ENCODE measurements at regions not wholly inside any gene's neighbourhood (a gene's known extent, or its start where the extent isn't known, plus 50 kb on each side); places are given as distances from the start of the nearest gene placed in this dataset.

DNA sequence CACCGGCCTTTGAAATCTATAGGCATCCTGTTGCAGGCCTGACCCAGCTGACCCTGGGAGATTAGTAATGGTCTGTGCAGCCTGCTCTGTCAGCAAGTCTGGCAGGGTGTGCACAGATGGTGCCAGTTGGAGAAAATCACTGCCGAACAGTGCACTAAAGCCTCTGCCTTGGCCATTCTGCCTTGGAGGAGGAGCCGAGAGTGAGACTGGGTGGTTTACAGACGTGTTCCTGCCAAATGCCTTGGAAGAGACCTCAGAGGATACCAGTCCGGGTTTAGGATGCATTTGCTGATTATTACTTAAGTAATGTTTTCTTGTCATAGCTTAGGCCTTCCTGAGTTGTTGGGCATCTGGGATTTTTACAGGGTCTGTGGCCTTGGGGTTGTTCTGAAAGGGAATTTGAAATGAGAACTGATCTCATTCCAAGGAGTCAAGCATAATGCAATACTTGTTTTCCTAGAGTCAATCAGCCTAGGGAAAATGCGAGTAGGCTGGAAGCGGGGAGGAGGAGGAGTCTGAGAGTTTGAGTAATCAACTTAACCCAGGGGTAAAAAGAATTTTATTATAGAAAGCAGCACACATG lies 292.1 kb downstream of the SOX4 start:
- DNase-seq (ENCODE audit: low spot score): peak; percentile 94

- DNase-seq (ENCODE audit: low spot score): no peak
These were observed 293.1 kb downstream of the SOX4 start for GRCh38 chr6:21886542-21887151.

GRCh38 chr6:21887231-21888185 lies 294.0 kb downstream of the SOX4 start:
- no peak for DNase-seq (ENCODE audit: low spot score)

- DNase-seq (ENCODE audit: low spot score): no peak
These were observed 297.5 kb downstream of the SOX4 start for GRCh38 chr6:21891080-21891479.

DNA sequence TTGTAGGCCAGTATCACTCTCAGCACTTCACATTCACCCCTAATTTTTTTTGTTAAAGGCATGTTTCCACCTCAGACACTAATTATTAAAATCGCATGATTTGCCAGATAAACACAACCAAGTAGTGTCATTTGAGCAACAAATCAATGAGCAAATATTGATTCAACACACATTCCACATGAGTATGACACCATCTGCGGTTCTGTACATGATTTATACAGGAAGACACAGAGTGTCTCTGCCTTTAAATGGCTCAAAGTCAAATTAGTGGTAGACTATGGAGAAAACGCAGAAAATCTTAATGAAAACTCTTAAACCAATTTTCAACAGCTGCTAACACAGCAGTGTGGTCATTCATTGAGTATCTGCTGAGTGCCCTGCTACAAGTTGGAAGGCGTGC lies 300.2 kb downstream of the SOX4 start:
- no peak for DNase-seq (ENCODE audit: low spot score)

GRCh38 chr6:21895555-21895954 lies 302.0 kb downstream of the SOX4 start:
- DNase-seq (ENCODE audit: low spot score): no peak

- no peak for DNase-seq (ENCODE audit: low spot score)
These were observed 304.7 kb downstream of the SOX4 start for GRCh38 chr6:21898107-21898796.

- DNase-seq (ENCODE audit: low spot score): no peak
These were observed 306.2 kb downstream of the SOX4 start for GRCh38 chr6:21899708-21900107.

- DNase-seq (ENCODE audit: low spot score): no peak
These were observed 307.2 kb downstream of the SOX4 start for GRCh38 chr6:21900730-21901129.

DNA sequence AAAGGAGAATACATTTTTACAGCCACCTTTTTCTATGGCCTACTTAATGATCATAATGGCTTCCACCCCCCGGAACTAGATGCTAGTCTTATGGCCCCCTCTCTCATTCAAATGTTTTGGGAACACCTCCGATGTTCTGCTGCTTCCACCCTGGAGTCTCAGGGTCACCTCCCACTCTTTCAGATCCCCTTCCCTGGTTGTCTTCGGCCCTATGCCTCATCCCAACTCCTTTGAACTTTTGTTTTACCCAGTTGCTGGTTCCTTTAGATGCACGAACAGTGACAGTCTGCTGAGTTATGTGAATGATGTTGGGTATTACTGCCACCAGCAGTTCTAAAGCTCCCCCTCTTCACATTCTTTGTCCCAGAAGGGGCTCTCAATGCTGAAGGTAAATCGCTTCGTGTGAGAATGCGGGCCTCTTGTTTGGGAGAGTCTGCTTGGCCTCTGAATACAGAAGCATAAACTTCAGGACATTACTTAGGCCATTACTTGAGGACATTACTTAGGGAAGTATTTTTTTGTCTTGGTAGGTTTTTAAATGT lies 309.1 kb downstream of the SOX4 start:
- DNase-seq (ENCODE audit: low spot score): no peak

- DNase-seq (ENCODE audit: low spot score): no peak
These were observed 312.0 kb downstream of the SOX4 start for GRCh38 chr6:21905531-21905930.

- no peak for DNase-seq (ENCODE audit: low spot score)
These were observed 313.3 kb downstream of the SOX4 start for GRCh38 chr6:21906826-21907225.

GRCh38 chr6:21907291-21907690 lies 313.7 kb downstream of the SOX4 start:
- no peak for DNase-seq (ENCODE audit: low spot score)

GRCh38 chr6:21908161-21908848 lies 314.8 kb downstream of the SOX4 start:
- DNase-seq (ENCODE audit: low spot score): no peak

- DNase-seq (ENCODE audit: low spot score): no peak
These were observed 315.8 kb downstream of the SOX4 start for GRCh38 chr6:21909321-21909720.

GRCh38 chr6:21911208-21911607 lies 317.7 kb downstream of the SOX4 start:
- DNase-seq (ENCODE audit: low spot score): no peak

DNA sequence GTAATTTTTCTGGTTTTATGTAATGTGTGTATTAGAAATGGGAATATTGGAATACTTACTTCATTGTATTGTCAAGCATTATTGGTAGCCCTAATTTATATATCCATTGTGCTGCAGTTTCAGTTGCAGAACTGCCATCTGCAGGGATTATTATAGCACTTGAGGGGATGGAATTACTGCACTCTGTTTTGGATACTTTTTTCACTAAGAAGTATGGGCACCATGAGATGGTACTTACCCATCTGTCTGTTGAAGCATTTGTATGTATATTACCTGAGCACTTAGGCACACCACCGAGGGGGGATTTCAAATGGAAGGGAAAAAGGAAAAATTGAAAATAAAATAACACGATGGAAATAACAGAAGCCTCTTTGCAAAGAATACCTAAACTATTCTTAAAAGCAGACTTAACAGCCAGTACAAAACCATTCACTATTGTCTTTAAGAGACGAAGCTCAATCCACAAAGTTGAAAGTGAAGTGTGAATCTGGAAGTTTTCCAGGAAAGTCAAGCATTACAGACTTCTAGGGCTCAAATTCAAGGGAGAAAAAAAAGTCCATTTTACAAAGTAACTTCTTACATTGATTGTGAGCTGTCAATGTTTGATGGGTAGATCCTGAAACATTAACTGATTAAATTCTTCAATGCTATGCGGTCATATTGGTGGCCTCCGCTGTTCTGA lies 318.7 kb downstream of the SOX4 start:
- DNase-seq (ENCODE audit: low spot score): no peak

DNA sequence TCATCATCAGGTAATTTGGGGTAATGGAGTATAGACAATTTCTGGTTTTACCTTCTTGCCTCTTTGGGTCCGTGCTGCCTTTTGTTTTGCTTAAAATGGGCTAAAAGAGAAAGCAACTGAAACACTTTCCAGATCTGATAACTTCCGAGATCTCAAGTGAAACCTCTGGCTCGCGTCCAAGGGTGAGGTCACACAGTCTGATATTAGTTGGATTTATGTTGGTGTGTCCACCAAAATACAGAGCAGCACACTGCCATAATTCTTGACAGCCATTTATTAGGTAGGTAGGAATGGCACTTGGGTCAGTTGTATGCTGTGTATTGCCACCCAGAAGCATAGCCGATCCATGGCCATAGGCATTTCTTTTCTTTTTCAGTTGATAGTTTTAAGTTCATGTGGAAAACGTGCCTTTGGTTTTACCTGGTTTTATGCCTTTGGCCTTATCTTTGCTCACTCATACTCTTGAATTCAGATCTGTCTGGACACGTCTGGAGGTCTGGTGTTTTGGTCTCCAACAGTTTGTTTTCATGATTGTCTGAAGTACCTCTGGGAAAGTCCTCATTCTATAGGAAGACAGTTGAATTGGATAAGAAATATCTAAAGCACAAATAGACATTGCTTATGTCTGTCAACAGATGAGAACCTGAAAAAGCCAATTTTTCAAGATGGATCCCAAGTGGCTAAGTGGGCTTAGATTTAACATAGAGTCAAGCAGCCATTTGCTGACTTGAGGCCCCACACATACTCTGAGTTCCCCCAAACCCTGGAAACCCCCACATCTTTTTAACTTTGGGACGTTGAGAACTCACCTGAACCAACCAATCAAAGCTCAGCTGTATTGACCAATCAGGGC lies 320.8 kb downstream of the SOX4 start:
- DNase-seq (ENCODE audit: low spot score): no peak

DNA sequence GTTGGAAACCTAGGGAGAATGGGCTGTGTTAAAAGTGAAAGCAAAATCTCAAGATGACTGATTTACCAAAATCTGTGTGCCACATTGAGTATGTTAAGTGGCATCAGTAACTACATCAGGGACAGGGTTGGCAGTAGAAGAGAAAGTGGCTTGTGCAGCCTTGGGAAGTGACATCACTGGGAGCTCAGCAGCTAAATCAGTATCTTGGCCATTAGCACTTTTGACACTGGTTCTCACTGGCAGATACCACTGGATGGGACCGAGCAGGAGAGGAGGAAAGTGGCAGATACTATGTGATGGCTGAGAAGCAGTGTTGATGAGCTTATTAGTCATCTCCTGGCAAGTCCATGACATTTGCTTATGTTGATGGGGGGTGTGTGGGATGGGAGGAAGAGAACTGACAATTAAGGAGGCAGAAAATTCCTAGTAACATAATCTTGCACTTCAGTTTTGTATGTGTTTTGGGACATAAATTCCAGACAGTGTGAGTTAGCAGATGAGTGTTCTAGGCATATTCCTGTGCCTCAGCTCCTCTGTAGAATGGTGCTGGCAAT lies 322.2 kb downstream of the SOX4 start:
- no peak for DNase-seq (ENCODE audit: low spot score)

DNA sequence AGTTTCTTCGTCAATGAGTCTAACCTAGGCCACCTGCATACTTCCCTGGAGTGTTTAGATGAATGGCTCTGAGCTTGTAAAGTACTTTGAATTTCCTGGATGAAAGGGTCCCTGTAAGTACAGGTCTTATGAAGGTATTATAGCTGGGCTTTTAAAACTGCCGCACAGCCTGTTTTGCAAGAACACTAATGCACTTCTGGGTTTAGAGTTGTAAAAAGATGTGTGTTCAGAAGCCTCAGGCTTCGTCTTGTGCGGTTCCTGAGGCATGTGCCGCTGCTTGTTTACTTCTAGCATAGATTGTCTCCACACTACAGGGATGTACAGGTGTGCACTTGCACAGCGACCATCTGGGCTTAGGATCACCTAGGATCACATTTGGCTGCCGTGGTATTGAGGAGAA lies 324.5 kb downstream of the SOX4 start:
- no peak for DNase-seq (ENCODE audit: low spot score)
